ENCODE measurements at regions not wholly inside any gene's neighbourhood (a gene's known extent, or its start where the extent isn't known, plus 50 kb on each side); places are given as distances from the start of the nearest gene placed in this dataset.

DNA sequence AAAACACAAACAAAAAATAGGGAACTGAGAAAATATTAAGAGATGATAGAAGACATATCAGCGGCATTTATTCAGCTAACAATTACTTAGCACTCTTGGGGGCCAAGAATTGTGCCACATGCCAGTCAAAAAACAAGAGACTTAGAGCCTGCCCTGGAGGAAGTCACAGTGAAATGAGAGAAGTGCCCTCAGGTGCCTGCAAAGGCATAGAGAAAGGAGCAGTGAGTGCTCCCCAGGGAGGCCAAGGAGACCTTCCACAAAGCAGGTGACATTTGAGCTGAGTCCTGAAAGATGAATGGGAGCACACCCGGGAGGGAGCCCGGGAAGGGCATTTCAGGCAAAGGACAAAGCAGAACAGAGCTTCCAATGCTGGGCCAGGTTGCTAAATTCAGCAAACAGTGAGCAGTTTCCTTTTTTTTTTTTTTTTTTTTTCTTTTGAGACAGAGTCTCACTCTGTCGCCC lies 184.7 kb upstream of the JARID2 start:
- Histone ChIP-seq H3K9me3 (no peaks in the 10 kb centered on the region), H3K4me3 (no peak overlapping the region), H3K4me1 (peaks cover 15% of the 10 kb centered on the region), H3K36me3 (no peaks in the 10 kb centered on the region), H3K27me3 (no peaks in the 10 kb centered on the region), H3K27ac (no peak overlapping the region)
- intact Hi-C loops (cut with DNase I): no loop called here
- no peak for TF ChIP-seq POLR2AphosphoS5 (IDR thresholded peaks at IDR 0.05; ENCODE audit: insufficient read depth in 1 of 2, low read depth in 1 of 2)
- TF ChIP-seq, protein P1, sequence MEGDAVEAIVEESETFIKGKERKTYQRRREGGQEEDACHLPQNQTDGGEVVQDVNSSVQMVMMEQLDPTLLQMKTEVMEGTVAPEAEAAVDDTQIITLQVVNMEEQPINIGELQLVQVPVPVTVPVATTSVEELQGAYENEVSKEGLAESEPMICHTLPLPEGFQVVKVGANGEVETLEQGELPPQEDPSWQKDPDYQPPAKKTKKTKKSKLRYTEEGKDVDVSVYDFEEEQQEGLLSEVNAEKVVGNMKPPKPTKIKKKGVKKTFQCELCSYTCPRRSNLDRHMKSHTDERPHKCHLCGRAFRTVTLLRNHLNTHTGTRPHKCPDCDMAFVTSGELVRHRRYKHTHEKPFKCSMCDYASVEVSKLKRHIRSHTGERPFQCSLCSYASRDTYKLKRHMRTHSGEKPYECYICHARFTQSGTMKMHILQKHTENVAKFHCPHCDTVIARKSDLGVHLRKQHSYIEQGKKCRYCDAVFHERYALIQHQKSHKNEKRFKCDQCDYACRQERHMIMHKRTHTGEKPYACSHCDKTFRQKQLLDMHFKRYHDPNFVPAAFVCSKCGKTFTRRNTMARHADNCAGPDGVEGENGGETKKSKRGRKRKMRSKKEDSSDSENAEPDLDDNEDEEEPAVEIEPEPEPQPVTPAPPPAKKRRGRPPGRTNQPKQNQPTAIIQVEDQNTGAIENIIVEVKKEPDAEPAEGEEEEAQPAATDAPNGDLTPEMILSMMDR (IDR thresholded peaks at IDR 0.05): no peak
- no peak for TF ChIP-seq POLR2A (IDR thresholded peaks at IDR 0.05)
- no peak for DNase-seq (ENCODE audit: extremely low spot score in 2 of 2)

DNA sequence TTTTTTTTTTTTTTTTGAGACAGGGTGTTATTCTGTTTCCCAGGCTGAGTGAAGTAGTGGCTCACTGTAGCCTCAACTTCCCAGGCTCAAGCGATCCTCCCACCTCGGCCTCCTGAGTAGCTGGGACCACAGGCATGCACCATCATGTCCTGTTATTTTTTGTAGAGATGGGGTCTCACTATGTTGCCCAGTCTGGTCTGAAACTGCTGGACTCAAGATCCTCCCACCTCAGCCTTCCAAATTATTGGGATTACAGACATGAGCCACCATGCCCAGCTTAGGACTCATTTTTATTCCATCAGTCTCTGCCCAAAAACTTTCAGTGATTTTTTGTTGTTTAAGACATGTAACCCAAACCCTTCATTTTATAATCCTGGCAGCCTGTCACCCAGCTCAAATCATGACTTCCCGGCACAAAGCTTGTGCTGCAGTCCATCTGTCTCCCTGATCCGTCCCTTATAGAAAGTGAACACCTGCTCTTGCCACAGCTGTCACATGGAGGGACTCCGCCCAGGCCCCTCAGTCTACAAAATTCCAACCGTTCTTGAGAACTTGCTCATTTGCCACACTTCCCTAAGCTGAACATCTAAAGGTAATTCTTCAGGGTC lies 183.9 kb upstream of the JARID2 start:
- Histone ChIP-seq H3K27me3 (no peaks in the 10 kb centered on the region), H3K9me3 (no peaks in the 10 kb centered on the region), H3K4me3 (no peak overlapping the region), H3K4me1 (peaks cover 23% of the 10 kb centered on the region), H3K27ac (no peak overlapping the region), H3K36me3 (no peaks in the 10 kb centered on the region)
- DNase-seq (ENCODE audit: extremely low spot score in 2 of 2): no peak
- intact Hi-C loops (cut with DNase I): no loop called here
- no peak for TF ChIP-seq POLR2A (IDR thresholded peaks at IDR 0.05)

- Histone ChIP-seq H3K27me3 (no peaks in the 10 kb centered on the region), H3K36me3 (no peaks in the 10 kb centered on the region), H3K27ac (no peak overlapping the region), H3K9me3 (no peaks in the 10 kb centered on the region), H3K4me1 (peaks cover 24% of the 10 kb centered on the region), H3K4me3 (no peak overlapping the region)
- DNase-seq (ENCODE audit: extremely low spot score in 2 of 2): no peak
- intact Hi-C loops (cut with DNase I): no loop called here
- TF ChIP-seq POLR2AphosphoS5 (IDR thresholded peaks at IDR 0.05; ENCODE audit: insufficient read depth in 1 of 2, low read depth in 1 of 2): no peak
Observed at GRCh38 chr6:15062516-15063252, 183.2 kb upstream of the JARID2 start.

- Histone ChIP-seq H3K9me3 (no peaks in the 10 kb centered on the region), H3K27me3 (no peaks in the 10 kb centered on the region), H3K36me3 (no peaks in the 10 kb centered on the region), H3K27ac (no peak overlapping the region), H3K4me3 (no peak overlapping the region), H3K4me1 (peaks cover 24% of the 10 kb centered on the region)
- DNase-seq (ENCODE audit: extremely low spot score in 2 of 2): no peak
- intact Hi-C loops (cut with DNase I): no loop called here
- TF ChIP-seq POLR2AphosphoS5 (IDR thresholded peaks at IDR 0.05; ENCODE audit: insufficient read depth in 1 of 2, low read depth in 1 of 2): no peak
- TF ChIP-seq, protein P1 (IDR thresholded peaks at IDR 0.05): no peak
- no peak for TF ChIP-seq POLR2A (IDR thresholded peaks at IDR 0.05)
Observed at GRCh38 chr6:15063253-15063853, 182.5 kb upstream of the JARID2 start.

GRCh38 chr6:15065261-15065989 lies 180.4 kb upstream of the JARID2 start:
- Histone ChIP-seq H3K27ac (no peak overlapping the region), H3K4me1 (peaks cover 24% of the 10 kb centered on the region), H3K27me3 (no peaks in the 10 kb centered on the region), H3K36me3 (no peaks in the 10 kb centered on the region), H3K4me3 (no peak overlapping the region), H3K9me3 (no peaks in the 10 kb centered on the region)
- intact Hi-C loops (cut with DNase I): loop anchor here (5.0 kb wide), 1 partner anchor 272 kb away; no protein-coding TSS in a partner anchor
- no peak for DNase-seq (ENCODE audit: extremely low spot score in 2 of 2)
- TF ChIP-seq, protein P1 (IDR thresholded peaks at IDR 0.05): no peak
- no peak for TF ChIP-seq POLR2A (IDR thresholded peaks at IDR 0.05)
- no peak for TF ChIP-seq POLR2AphosphoS5 (IDR thresholded peaks at IDR 0.05; ENCODE audit: insufficient read depth in 1 of 2, low read depth in 1 of 2)
